Suprapubic skin (tissue), 4 donors: ENCODE measurements at regions not wholly inside any gene's neighbourhood (a gene's known extent, or its start where the extent isn't known, plus 50 kb on each side); places are given as distances from the start of the nearest gene placed in this dataset.

ENCODE experiments used
- EP300 ChIP-seq: sonication (generic); formaldehyde crosslinking; IDR thresholded peaks from one replicate; pipeline ENCODE4 v1.6.1; 2017; ENCODE audit warnings: antibody characterized with exemption
- POLR2A ChIP-seq, 2 donors: fragments of 450-650 bp; IDR thresholded peaks; one replicate each; pipeline ENCODE4 v1.6.1; 2017; ENCODE audit warnings: antibody characterized with exemption in 2 of 2, mild to moderate bottlenecking in 2 of 2, moderate library complexity in 2 of 2
- POLR2AphosphoS5 ChIP-seq, 3 donors: sonication (generic); formaldehyde crosslinking; IDR thresholded peaks; one replicate each; pipeline ENCODE4 v1.6.1; 2017; ENCODE audit warnings: antibody characterized with exemption in 3 of 3
- TF ChIP-seq, protein P1 (sequence below), 2 donors: fragments of 200-600 bp in 1 of 2; fragments of 450-650 bp in 1 of 2; sonication (generic) in 1 of 2; IDR thresholded peaks; one replicate each; pipeline ENCODE4 v1.5.1; 2016 to 2019; ENCODE audit warnings: antibody characterized with exemption in 2 of 2, mild to moderate bottlenecking in 1 of 2, moderate library complexity in 1 of 2

- TF ChIP-seq, protein P1, sequence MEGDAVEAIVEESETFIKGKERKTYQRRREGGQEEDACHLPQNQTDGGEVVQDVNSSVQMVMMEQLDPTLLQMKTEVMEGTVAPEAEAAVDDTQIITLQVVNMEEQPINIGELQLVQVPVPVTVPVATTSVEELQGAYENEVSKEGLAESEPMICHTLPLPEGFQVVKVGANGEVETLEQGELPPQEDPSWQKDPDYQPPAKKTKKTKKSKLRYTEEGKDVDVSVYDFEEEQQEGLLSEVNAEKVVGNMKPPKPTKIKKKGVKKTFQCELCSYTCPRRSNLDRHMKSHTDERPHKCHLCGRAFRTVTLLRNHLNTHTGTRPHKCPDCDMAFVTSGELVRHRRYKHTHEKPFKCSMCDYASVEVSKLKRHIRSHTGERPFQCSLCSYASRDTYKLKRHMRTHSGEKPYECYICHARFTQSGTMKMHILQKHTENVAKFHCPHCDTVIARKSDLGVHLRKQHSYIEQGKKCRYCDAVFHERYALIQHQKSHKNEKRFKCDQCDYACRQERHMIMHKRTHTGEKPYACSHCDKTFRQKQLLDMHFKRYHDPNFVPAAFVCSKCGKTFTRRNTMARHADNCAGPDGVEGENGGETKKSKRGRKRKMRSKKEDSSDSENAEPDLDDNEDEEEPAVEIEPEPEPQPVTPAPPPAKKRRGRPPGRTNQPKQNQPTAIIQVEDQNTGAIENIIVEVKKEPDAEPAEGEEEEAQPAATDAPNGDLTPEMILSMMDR (IDR thresholded peaks at IDR 0.05), result no peak
- no peak for TF ChIP-seq POLR2AphosphoS5 (IDR thresholded peaks at IDR 0.05)
- no peak for TF ChIP-seq EP300
- TF ChIP-seq POLR2A (IDR thresholded peaks at IDR 0.05), result no peak
Observed at GRCh38 chr12:107967170-107967569, 161.9 kb upstream of the WSCD2 start.
